ENCODE measurements at regions not wholly inside any gene's neighbourhood (a gene's known extent, or its start where the extent isn't known, plus 50 kb on each side); places are given as distances from the start of the nearest gene placed in this dataset.
"Not testable (repeated sequence)": the region's sequence is repeated elsewhere in the genome, so short reads cannot be mapped to it uniquely, and the experiment has no call there.

- no peak for DNase-seq
Observed at GRCh38 chr6:6924708-6925107, 183.1 kb upstream of the RREB1 start.

DNA sequence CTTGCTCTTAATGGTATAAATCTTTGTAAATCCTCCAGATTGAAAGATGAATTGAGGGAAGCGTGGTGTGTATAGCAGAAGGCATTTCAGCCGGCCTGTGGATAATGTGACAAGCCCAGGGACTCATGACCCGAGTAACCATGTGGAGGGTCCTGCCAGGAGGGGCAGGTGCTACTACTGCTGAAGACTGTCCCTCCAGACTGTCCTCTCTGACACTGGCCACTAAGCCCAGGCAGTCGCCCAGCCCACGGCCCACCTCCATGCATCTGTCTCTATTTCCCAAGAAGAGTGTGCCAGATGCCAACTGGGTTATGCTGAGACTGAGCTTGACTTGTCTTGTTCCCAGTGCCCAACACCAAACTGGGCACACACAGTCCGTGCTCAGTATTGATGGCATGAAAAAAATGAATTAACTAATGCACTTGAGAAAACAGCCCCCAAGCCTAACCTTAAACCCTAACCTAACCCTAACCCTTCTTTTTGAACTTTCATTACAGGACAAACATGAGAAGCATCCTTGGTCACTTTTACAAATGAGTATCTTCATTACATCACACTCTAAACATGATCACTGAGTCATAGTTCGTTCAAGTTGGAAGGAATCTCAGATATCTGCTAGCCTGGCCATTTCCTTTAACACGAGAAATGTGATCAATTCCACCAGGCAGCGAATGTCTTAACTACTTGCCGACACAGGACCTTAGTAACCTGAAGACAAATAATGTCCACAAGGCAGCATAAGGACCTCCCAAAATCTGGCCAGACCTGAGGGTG is 182.2 kb upstream of the RREB1 start:
- DNase-seq = no peak

DNA sequence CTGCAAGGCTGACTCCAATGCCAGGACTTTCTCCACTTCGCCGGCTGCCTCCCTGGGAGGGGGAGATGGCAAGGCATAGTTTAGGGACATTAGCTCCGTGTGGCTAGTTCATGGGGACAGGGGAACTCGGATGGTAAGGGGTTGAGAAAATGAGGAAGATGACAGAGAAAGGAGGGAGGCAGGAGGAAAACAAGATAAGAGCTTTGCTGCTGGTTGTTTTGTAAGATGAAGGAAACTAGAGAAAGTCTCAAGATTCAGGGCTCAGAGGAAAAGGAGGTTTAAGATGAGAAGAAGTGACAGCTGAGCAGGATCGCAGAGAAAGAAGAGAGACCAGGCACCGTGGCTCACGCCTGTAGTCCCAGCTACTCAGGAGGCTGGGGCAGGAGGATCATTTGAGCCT is 180.9 kb upstream of the RREB1 start:
- DNase-seq = no peak

GRCh38 chr6:6927521-6928361 is 180.0 kb upstream of the RREB1 start:
- DNase-seq = no peak

GRCh38 chr6:6930223-6930880 is 177.4 kb upstream of the RREB1 start:
- no peak for DNase-seq

GRCh38 chr6:6931071-6932025 is 176.4 kb upstream of the RREB1 start:
- DNase-seq = no peak

DNA sequence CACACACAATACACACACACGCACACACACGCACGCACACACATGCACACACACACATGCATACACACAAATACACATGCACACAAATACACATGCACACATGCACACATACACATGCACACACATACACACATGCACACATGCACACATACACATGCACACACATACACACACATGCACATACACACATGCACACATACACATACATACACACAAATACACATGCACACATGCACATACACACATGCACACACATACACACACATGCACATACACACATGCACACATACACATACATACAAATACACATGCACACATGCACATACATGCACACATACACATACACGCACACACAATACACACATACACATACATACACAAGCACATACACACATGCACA is 175.4 kb upstream of the RREB1 start:
- DNase-seq = no peak

DNA sequence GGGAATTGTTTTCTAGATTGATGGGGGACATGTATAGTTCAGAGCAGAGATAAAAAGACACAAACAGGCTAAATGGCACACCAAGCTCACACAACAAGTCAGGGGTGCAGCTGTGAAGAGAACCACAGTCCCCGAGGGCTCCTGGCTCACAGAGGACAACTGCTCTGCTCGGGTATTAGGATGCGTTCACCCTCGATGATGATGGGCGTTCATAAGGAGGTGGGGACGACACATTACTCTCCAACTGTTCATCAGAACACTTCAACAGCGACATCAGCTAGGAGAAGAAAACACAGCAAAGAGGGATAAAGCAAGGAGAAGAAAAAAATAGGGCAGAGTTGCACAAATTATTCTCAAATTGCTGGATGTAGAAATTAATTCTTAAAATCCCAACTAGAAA is 174.8 kb upstream of the RREB1 start:
- DNase-seq = no peak

GRCh38 chr6:6940031-6941025 is 167.4 kb upstream of the RREB1 start:
- no peak for DNase-seq

- no peak for DNase-seq
Observed at GRCh38 chr6:6941201-6941600, 166.6 kb upstream of the RREB1 start.

- DNase-seq = no peak
Observed at GRCh38 chr6:6942091-6942490, 165.7 kb upstream of the RREB1 start.

DNA sequence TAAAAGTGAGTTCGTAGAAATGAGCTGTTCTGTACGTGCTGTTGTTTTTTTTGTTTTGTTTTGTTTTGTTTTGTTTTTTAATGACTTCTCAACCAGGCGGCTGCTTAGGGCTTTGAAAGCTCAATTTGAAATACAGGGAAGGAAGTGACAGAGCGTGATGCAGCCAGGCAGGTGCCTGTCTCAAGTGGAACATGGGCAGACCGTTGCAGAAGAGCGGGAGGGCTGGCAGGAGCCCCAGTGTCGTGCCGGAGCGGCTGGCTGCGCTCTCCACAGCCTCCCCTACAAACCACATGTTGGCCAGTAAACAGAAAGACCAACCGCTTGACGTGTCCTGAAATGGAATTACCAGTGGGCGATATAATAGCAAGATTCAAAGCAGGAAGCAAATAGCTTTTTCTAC is 164.9 kb upstream of the RREB1 start:
- DNase-seq = no peak

DNA sequence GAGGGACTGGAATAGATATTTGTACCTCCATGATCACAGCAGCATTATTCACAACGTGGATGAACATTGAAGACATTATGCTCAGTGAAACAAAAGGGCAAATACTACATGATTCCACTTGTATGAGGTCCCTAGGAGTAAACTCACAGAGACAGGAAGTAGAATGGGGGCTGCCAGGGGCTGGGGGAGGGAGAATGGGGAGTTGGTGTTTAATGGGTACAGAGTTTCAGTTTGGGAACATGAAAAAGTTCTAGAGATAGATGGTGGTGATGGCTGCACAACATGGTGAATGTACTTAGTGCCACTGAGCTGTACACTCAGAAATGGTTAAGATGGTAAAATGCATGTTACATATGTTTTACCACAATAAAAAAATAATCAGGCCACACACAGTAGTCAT is 164.3 kb upstream of the RREB1 start:
- DNase-seq = no peak

- DNase-seq = no peak
Observed at GRCh38 chr6:6946206-6947155, 161.3 kb upstream of the RREB1 start.

DNA sequence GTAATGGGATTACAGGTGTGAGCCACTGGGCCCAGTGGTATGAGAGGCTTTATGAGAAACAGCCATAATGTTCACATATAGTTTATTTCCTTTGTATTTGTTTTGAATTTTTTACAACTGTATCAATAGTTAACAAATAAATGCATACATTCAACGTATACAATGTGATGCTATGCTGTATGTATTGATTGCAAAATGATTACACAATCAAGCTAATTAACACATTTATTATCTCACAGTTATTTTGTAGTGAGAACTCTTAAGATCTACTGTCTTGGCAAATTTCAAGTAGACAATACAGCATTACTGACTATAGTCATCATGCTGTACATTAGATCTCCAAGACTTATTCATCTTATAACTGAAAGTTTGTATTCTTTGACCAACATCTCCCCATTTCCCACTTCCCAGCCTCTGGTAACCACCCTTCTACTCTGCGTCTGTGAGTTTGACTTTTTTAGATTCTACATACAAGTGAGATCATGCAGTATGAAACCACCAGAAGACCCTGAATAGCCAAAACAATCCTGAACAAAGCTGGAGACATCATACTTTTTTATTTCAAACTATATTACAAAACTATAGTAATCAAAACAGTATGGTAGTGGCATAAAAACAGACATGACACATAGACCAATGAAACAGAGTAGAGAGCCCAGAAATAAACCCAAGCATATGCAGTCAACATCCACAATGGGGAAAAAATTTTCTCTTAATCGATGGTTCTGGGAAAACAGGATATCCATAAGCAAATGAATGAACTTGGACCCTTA is 157.2 kb upstream of the RREB1 start:
- no peak for DNase-seq

DNA sequence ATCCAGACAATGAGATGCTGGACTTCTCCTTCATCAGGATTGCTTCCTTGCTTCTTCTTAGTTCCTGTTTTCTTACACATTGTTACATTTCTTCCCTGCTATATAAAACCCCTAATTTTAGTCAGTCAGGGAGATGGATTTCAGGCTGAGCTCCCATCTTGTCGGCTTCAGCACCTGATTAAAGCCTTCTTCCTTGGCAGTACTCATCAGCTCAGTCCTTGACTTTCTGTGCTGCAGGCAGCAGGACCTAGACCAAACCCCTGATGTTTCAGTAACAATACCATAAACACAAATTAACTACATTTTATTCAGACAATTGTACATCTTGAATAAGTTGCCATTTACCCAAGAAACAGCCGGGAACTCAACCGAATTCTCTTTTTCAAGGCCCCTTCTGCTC is 156.4 kb upstream of the RREB1 start:
- DNase-seq = no peak

DNA sequence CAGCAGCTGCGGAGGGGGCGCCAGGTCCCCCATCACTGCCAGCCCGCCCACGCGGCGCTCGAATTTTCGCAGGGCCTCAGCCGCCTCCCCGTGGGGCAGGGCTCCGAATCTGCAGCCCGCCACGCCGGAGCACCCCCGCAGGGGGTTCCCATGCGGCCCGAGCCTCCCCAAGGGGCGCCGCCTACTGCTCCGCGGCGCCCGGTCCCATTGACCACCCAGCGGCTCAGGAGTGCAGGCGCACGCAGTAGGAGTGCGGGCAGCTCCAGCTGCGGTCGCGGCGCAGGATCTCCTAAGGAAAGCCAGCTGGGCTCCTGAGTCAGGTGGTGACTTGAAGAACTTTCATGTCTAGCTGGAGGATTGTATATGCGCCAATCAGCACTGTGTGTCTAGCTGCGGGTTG is 155.3 kb upstream of the RREB1 start:
- no peak for DNase-seq

- DNase-seq = not testable (repeated sequence)
Observed at GRCh38 chr6:6952927-6953326, 154.8 kb upstream of the RREB1 start.

DNA sequence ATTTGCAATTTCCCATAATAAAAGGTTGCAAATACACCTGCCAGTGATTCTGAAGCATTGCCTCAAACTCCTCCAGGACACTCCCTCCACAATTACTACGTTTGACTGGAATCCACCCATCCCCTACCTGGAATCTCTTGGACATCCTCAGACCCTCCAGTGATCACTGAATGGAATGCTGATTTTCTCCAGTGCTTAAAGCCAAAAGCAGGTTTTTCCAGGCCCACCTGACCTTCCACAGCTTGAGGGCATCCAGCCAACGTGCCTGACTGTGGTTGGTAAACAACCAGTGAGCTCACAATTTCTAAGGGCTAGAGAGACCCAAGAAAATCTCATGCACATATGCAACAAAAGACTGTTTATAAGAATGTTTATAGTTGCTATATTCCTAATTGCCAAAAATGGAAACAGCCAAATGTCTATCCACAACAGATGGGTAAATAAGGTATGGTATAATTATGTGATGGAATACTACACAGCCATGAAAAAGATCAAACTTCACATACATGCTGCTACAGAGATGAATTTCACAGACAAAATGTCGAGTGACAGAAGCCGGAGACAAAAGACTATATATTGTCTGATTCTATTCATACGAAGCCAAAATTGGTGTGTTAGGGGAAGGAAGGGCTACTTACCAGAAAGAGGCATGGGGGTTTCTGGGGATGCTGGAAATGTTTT is 147.1 kb upstream of the RREB1 start:
- no peak for DNase-seq

Data from activated T-cell treated with anti-CD3 and anti-CD28 coated beads, Interleukin-2, amount 50 U/mL, for 1 hour (primary cell).